ENCODE measurements at regions not wholly inside any gene's neighbourhood (a gene's known extent, or its start where the extent isn't known, plus 50 kb on each side); places are given as distances from the start of the nearest gene placed in this dataset.

- DNase-seq (ENCODE audit: insufficient read length, low spot score) (no peak), FAIRE-seq (no peak)
- TF ChIP-seq POLR2A (IDR thresholded peaks at IDR 0.05; ENCODE audit: low read depth, low read length) = no peak
Measured at GRCh38 chr13:21798181-21798580, 127.3 kb downstream of the FGF9 start.

GRCh38 chr13:21799671-21800070, 128.8 kb downstream of the FGF9 start:
- FAIRE-seq (no peak), DNase-seq (ENCODE audit: insufficient read length, low spot score) (no peak)
- no peak for TF ChIP-seq POLR2A (IDR thresholded peaks at IDR 0.05; ENCODE audit: low read depth, low read length)

- DNase-seq (ENCODE audit: insufficient read length, low spot score) (no peak), FAIRE-seq (no peak)
- TF ChIP-seq POLR2A (IDR thresholded peaks at IDR 0.05; ENCODE audit: low read depth, low read length) = no peak
Measured at GRCh38 chr13:21800837-21801616, 130.2 kb downstream of the FGF9 start.

GRCh38 chr13:21805733-21806132, 134.9 kb downstream of the FGF9 start:
- FAIRE-seq (no peak), DNase-seq (ENCODE audit: insufficient read length, low spot score) (no peak)
- TF ChIP-seq POLR2A (IDR thresholded peaks at IDR 0.05; ENCODE audit: low read depth, low read length) = no peak

GRCh38 chr13:21812192-21812626, 141.3 kb downstream of the FGF9 start:
- DNase-seq (ENCODE audit: insufficient read length, low spot score) (no peak), FAIRE-seq (no peak)
- TF ChIP-seq POLR2A (IDR thresholded peaks at IDR 0.05; ENCODE audit: low read depth, low read length) = no peak

GRCh38 chr13:21813110-21813509, 142.2 kb downstream of the FGF9 start:
- FAIRE-seq (no peak), DNase-seq (ENCODE audit: insufficient read length, low spot score) (no peak)
- no peak for TF ChIP-seq POLR2A (IDR thresholded peaks at IDR 0.05; ENCODE audit: low read depth, low read length)

GRCh38 chr13:21813844-21814243, 143.0 kb downstream of the FGF9 start:
- DNase-seq (ENCODE audit: insufficient read length, low spot score) = no peak
- no peak for TF ChIP-seq POLR2A (IDR thresholded peaks at IDR 0.05; ENCODE audit: low read depth, low read length)

GRCh38 chr13:21814604-21815003, 143.7 kb downstream of the FGF9 start:
- TF ChIP-seq POLR2A (IDR thresholded peaks at IDR 0.05; ENCODE audit: low read depth, low read length) = no peak
- no peak for FAIRE-seq

More at GRCh38 chr13:21813844-21814243, 143.0 kb downstream of the FGF9 start:
- FAIRE-seq = no peak

GRCh38 chr13:21817878-21818277, 147.0 kb downstream of the FGF9 start:
- DNase-seq (ENCODE audit: insufficient read length, low spot score) (no peak), FAIRE-seq (no peak)
- TF ChIP-seq POLR2A (IDR thresholded peaks at IDR 0.05; ENCODE audit: low read depth, low read length) = no peak

More at GRCh38 chr13:21814604-21815003, 143.7 kb downstream of the FGF9 start:
- no peak for DNase-seq (ENCODE audit: insufficient read length, low spot score)

- DNase-seq (ENCODE audit: insufficient read length, low spot score) (no peak), FAIRE-seq (no peak)
- no peak for TF ChIP-seq POLR2A (IDR thresholded peaks at IDR 0.05; ENCODE audit: low read depth, low read length)
Measured at GRCh38 chr13:21822029-21822428, 151.2 kb downstream of the FGF9 start.

GRCh38 chr13:21823416-21823815, 152.5 kb downstream of the FGF9 start:
- DNase-seq (ENCODE audit: insufficient read length, low spot score) (no peak), FAIRE-seq (no peak)
- no peak for TF ChIP-seq POLR2A (IDR thresholded peaks at IDR 0.05; ENCODE audit: low read depth, low read length)

GRCh38 chr13:21823949-21824348, 153.1 kb downstream of the FGF9 start:
- TF ChIP-seq POLR2A (IDR thresholded peaks at IDR 0.05; ENCODE audit: low read depth, low read length) = no peak
- DNase-seq (ENCODE audit: insufficient read length, low spot score) = no peak

GRCh38 chr13:21825186-21825585, 154.3 kb downstream of the FGF9 start:
- FAIRE-seq = no peak
- no peak for TF ChIP-seq POLR2A (IDR thresholded peaks at IDR 0.05; ENCODE audit: low read depth, low read length)
- DNase-seq (ENCODE audit: insufficient read length, low spot score) = no peak

More at GRCh38 chr13:21823949-21824348, 153.1 kb downstream of the FGF9 start:
- no peak for FAIRE-seq

- no peak for FAIRE-seq
- DNase-seq (ENCODE audit: insufficient read length, low spot score) = no peak
- no peak for TF ChIP-seq POLR2A (IDR thresholded peaks at IDR 0.05; ENCODE audit: low read depth, low read length)
Measured at GRCh38 chr13:21825801-21826200, 154.9 kb downstream of the FGF9 start.
